ENCODE measurements at regions not wholly inside any gene's neighbourhood (a gene's known extent, or its start where the extent isn't known, plus 50 kb on each side); places are given as distances from the start of the nearest gene placed in this dataset.

DNA sequence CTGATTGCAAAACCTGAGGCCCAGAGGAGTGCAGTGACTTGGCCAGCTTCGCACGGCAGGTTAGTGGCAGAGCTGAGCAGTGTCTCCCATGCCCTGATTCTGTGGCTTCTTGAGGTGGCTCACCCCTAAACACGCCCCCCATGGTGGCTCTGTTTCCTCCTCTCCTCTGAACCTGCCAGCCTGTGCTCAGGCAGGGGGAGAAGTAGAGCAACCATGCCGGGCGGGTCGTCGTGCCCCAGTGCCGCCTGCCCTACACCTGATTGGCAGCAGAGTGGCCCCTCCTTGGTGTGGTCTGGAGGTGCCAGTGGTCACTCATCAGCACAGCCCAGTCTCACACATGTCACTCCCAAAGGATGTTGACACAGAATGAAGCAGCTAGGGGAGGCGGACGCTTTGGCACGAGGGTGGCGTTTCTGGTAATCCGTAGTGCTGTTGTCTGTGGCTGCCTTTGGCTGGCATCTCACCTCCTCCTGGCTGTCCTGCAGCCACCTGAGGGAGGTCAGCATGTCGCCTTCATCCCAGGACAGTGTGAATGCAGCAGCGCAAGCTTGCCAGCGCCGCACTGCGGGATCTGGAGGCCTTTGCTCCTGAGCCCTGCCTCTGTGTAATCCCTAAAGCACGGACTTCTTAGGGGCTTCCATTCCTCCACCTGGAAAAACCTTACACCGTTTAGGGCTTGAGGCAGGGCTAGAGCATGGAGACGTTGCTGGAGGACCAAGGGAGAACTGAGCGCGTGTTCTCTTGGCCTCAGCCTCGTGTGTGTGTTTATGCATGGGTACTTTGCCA, 294.7 kb downstream of the SEC14L1 start:
- DNase-seq: no peak

- peak; percentile 99 for DNase-seq
These were observed 295.3 kb downstream of the SEC14L1 start for GRCh38 chr17:77436058-77436442.

GRCh38 chr17:77436481-77436880, 295.7 kb downstream of the SEC14L1 start:
- DNase-seq: no peak

DNA sequence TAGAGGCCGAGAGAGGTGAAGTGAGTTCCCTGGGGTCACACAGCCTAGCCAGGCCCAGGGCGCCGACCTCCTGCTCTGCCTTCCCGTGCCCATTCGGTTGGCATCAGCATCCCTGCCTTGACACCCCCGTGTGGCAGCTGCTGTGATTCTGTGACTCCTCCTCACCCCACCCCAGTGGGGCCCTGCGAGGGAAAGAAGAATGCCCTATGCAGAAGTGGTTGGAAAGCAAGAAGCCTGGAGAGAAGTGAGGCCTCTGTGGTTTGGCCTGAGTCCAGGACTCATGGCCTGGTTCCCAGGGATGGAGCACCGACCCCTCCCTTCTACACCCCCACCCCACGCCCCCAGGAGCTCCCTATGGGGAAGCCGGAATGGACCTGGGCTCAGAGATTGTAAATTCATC, 296.2 kb downstream of the SEC14L1 start:
- DNase-seq: peak; percentile 84

DNA sequence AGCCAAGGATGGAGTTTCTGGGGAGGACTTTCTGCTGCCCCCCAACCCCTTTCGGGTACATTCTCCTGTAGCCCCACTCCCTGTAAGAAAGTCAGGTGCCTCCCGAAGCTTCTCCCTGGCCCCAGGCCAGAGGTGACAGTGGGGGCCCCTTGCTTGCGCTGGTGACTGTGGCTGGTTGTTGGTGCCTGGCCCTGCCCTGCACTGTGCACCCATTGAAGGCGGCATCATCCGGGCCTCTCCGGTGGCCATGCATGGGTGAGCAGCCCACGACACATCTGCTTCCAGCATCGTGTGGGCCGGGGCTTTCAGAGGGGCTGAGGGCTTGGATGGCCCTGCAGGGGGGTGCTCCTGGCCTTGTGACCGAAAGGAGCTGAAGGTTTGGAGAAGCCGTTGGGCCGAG, 297.0 kb downstream of the SEC14L1 start:
- DNase-seq: peak; percentile 64

- DNase-seq: no peak
These were observed 297.7 kb downstream of the SEC14L1 start for GRCh38 chr17:77438241-77439188.

GRCh38 chr17:77439189-77440018, 298.6 kb downstream of the SEC14L1 start:
- DNase-seq: peak; percentile 25

DNA sequence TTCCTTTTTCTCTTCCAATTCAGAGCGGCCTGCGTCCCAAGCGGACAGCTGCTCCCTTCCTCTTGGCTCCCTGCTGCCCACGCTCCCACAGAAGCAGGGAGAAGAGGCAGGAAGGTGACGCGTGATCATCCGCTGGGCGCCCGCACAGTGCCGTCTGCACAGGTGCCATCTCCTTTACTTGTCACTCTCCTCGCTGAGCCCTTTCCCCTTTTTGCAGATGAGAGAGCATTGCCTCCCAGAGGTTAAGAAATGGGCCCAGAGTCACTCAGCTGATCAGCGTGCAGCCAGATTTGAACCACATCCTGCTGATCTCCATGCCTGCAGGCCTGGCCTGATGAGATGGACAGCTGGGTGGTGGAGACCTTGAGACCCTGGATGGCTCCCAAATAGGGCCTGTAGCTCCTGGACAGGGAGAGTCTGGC, 299.8 kb downstream of the SEC14L1 start:
- peak; percentile 42 for DNase-seq

- peak; percentile 54 for DNase-seq
These were observed 300.6 kb downstream of the SEC14L1 start for GRCh38 chr17:77441130-77441920.

DNA sequence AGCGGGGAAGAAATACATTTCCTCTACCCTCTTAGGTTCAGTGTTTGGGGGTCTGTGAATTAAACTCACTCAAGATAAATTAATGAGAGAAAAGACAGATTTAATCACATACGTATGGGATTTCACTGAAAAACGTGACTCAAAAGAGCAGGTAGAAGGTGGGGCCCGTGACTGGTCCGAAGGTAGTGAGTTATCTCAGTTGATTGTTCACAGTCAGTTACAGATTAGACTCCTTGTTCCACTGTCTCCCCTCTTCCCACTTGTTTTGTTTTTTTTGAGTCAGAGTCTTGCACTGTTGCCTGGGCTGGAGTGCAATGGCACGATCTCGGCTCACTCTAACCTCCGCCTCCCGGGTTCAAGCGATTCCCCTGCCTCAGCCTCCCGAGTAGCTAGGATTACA, 301.2 kb downstream of the SEC14L1 start:
- DNase-seq: no peak

- no peak for DNase-seq
These were observed 302.4 kb downstream of the SEC14L1 start for GRCh38 chr17:77442976-77443747.

DNA sequence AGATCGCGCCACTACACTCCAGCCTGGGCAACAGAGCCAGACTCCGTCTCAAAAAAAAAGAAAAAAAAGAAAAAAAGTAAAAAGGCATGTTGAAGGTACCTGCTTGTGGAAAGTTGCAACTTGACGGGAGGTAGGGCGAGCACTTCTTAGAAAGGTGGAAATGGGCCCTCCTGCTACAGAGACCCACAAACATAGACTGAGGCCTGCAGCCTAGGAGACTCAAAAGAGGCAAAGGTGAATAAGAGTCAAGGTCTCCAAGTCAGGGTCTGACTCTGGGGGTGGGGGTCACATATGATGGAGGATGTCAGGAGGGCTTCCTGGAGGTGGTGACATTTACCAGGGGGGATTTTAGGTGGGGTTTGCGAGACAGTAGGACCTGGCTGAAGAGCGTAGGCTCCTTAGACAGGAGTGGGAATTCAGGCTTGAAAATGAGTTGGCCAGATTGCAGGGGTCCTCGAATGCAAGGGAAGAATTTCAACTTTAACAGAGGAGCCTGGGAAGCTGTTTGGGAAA, 303.0 kb downstream of the SEC14L1 start:
- no peak for DNase-seq

- no peak for DNase-seq
These were observed 303.8 kb downstream of the SEC14L1 start for GRCh38 chr17:77444628-77444983.

GRCh38 chr17:77444984-77445759, 304.4 kb downstream of the SEC14L1 start:
- peak; percentile 93 for DNase-seq

GRCh38 chr17:77445760-77446532, 305.2 kb downstream of the SEC14L1 start:
- no peak for DNase-seq

DNA sequence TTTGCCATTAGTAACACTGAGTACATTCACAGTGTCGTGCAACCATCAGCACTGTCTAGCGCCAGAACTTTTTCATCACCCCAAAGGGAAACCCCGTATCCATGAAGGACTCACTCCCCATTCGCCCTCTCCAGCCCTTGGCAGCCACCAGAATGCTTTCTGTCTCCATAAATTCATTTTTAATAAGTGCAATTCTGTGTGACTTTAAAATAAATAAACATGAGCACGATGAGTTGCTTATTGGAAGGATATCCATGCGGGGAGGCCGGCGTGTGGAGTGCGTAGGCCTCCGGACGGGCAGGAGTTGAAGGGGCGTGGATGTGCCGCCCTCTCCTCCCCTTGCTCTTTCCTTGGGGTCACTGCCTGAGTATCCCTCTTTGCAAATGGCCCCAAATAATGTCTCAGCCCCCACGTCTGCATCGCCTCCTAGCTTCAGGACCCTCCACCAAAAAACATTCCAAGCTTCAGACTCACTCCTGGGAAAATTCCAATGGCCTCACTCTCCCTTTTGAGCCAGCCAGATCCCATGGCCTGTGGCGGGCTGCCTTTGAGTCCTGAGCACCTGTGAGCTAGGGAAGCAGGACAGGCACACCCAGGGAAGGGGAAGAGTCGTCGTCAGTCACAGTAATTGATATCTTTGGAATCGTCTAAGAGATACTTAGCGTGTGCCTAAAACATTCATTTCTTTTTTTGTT, 306.3 kb downstream of the SEC14L1 start:
- no peak for DNase-seq

GRCh38 chr17:77449373-77449907, 308.7 kb downstream of the SEC14L1 start:
- no peak for DNase-seq

GRCh38 chr17:77449908-77450741, 309.4 kb downstream of the SEC14L1 start:
- no peak for DNase-seq
